ENCODE measurements at regions not wholly inside any gene's neighbourhood (a gene's known extent, or its start where the extent isn't known, plus 50 kb on each side); places are given as distances from the start of the nearest gene placed in this dataset.

- Mint-ChIP-seq H3K4me3 (no peak overlapping the region), H3K4me1 (no peaks in the 10 kb centered on the region), H3K9me3 (no peaks in the 10 kb centered on the region), H3K27ac (no peak overlapping the region), H3K27me3 (no peaks in the 10 kb centered on the region), H3K36me3 (ENCODE audit: low read depth) (no peaks in the 10 kb centered on the region)
- POLR2A ChIA-PET: no interaction called here
- CTCF ChIA-PET: no interaction called here
- no peak for DNase-seq
These were observed 58.9 kb downstream of the IRX1 start for GRCh38 chr5:3654515-3654914.

DNA sequence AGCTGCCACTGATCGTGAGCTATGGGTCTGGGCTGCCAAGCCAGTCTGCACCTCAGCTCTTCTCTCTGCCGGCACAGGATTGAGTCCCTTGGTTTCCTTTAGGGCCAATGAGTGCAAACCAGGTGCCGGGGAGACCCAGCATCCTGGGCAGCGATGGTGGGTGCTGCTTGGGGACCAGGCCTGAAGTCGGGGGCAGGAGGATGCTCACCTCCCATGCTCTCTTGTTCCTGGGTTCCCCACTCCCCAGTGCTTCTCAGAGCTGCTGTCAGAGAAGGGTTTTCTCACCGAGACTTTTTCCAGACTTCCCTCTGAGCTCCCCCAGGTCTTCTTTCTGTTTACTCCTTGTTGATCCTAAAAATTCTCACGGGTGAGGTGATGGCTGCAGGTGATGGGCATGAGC, 61.2 kb downstream of the IRX1 start:
- Mint-ChIP-seq H3K27ac (no peak overlapping the region), H3K4me3 (no peak overlapping the region), H3K4me1 (no peaks in the 10 kb centered on the region), H3K36me3 (ENCODE audit: low read depth) (no peaks in the 10 kb centered on the region), H3K9me3 (no peaks in the 10 kb centered on the region), H3K27me3 (no peaks in the 10 kb centered on the region)
- no peak for DNase-seq
- ChIA-PET CTCF (no interaction called here), POLR2A (no interaction called here)

- Mint-ChIP-seq H3K4me3 (no peak overlapping the region), H3K27me3 (no peaks in the 10 kb centered on the region), H3K4me1 (no peaks in the 10 kb centered on the region), H3K9me3 (no peaks in the 10 kb centered on the region), H3K27ac (no peak overlapping the region), H3K36me3 (ENCODE audit: low read depth) (no peaks in the 10 kb centered on the region)
- DNase-seq: no peak
- POLR2A ChIA-PET: no interaction called here
- CTCF ChIA-PET: no interaction called here
These were observed 61.9 kb downstream of the IRX1 start for GRCh38 chr5:3657364-3658022.

DNA sequence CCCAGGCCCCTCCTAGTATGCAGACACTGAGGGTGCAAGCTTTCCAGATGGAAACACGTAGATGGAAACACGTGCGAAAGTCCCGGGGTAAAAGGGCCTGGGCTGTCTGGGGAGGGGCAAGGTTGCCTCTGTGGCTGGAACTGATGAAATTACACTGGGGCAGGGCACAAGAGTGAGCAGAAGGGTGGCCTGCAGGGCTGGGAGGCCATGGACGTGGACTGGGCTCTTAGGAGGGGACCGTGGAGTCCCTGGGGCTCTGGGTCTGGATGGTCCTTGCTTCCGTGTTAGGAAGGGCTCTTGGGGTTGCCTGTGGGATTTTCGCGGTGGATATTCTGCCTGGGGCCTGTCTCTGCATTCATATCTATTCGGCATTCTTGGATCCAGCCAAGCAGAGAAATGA, 63.3 kb downstream of the IRX1 start:
- Mint-ChIP-seq H3K9me3 (no peaks in the 10 kb centered on the region), H3K4me3 (no peak overlapping the region), H3K36me3 (ENCODE audit: low read depth) (no peaks in the 10 kb centered on the region), H3K27me3 (no peaks in the 10 kb centered on the region), H3K27ac (no peak overlapping the region), H3K4me1 (no peaks in the 10 kb centered on the region)
- ChIA-PET CTCF (no interaction called here), POLR2A (no interaction called here)
- DNase-seq: no peak

GRCh38 chr5:3659907-3660306, 64.3 kb downstream of the IRX1 start:
- no peaks in the 10 kb centered on the region for H3K36me3 Mint-ChIP-seq (ENCODE audit: low read depth)
- H3K4me3 Mint-ChIP-seq: no peak overlapping the region
- ChIA-PET CTCF (no interaction called here), POLR2A (no interaction called here)
- no peaks in the 10 kb centered on the region for H3K9me3 Mint-ChIP-seq
- H3K4me1 Mint-ChIP-seq: no peaks in the 10 kb centered on the region
- H3K27ac Mint-ChIP-seq: no peak overlapping the region
- DNase-seq: no peak
- no peaks in the 10 kb centered on the region for H3K27me3 Mint-ChIP-seq

DNA sequence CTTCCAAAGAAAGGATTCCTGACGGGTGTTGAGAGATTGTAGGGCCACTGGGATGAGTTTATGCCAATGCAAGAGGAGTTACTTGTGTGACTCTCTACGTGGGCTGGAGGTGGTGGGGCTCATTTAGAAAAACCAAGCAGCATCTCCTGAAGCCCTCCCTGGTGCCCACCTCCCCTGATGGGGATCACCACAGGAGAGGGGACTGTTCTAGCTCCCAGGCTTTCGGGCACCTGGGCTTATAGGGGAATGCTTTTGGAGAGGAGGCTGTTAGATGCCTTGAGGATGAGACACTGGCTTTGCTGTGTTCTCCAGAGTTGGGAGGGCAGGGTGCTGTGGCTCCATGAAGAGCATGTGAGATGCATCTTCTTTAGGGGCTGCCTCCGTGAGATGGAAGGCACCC, 65.0 kb downstream of the IRX1 start:
- POLR2A ChIA-PET: no interaction called here

GRCh38 chr5:3661755-3662296, 66.2 kb downstream of the IRX1 start:
- POLR2A ChIA-PET: no interaction called here
- no peak overlapping the region for H3K27ac Mint-ChIP-seq
- no peak for DNase-seq
- H3K27me3 Mint-ChIP-seq: no peaks in the 10 kb centered on the region
- no peaks in the 10 kb centered on the region for H3K36me3 Mint-ChIP-seq (ENCODE audit: low read depth)
- H3K4me1 Mint-ChIP-seq: no peaks in the 10 kb centered on the region
- peaks cover 5% of the 10 kb centered on the region for H3K9me3 Mint-ChIP-seq
- CTCF ChIA-PET: no interaction called here
- H3K4me3 Mint-ChIP-seq: no peak overlapping the region

More for the DNA sequence above, 65.0 kb downstream of the IRX1 start:
- Mint-ChIP-seq H3K27ac (no peak overlapping the region), H3K9me3 (no peaks in the 10 kb centered on the region), H3K4me1 (no peaks in the 10 kb centered on the region), H3K4me3 (no peak overlapping the region), H3K27me3 (no peaks in the 10 kb centered on the region), H3K36me3 (ENCODE audit: low read depth) (no peaks in the 10 kb centered on the region)
- DNase-seq: no peak
- CTCF ChIA-PET: no interaction called here

DNA sequence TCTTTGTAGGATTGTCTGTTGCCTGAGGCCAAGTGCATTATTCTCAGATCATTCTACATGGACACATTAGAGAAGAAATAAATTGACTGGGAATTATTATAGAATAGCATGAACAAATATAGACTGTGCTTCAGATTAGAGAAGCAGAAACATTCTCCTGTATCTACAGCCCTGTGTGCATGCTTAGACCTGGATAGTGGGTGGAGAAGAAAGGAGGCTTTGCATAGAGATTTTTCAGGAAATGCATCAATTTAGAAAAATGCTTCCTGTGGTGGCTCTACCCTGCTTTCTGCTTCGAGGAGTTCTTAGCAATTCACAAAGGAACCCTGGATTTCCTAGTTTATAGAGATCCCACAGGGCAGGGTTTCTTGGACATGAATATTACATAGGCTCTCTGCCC, 66.7 kb downstream of the IRX1 start:
- CTCF ChIA-PET: no interaction called here
- peaks cover 5% of the 10 kb centered on the region for H3K9me3 Mint-ChIP-seq
- no peak overlapping the region for H3K4me3 Mint-ChIP-seq
- POLR2A ChIA-PET: no interaction called here
- no peaks in the 10 kb centered on the region for H3K27me3 Mint-ChIP-seq
- H3K27ac Mint-ChIP-seq: no peak overlapping the region
- no peak for DNase-seq
- H3K4me1 Mint-ChIP-seq: no peaks in the 10 kb centered on the region
- H3K36me3 Mint-ChIP-seq (ENCODE audit: low read depth): no peaks in the 10 kb centered on the region

- Mint-ChIP-seq H3K4me3 (no peak overlapping the region), H3K27ac (no peak overlapping the region), H3K4me1 (no peaks in the 10 kb centered on the region), H3K36me3 (ENCODE audit: low read depth) (no peaks in the 10 kb centered on the region), H3K27me3 (no peaks in the 10 kb centered on the region), H3K9me3 (peaks cover 5% of the 10 kb centered on the region)
- CTCF ChIA-PET: no interaction called here
- DNase-seq: no peak
- POLR2A ChIA-PET: no interaction called here
These were observed 75.7 kb downstream of the IRX1 start for GRCh38 chr5:3671337-3671736.

DNA sequence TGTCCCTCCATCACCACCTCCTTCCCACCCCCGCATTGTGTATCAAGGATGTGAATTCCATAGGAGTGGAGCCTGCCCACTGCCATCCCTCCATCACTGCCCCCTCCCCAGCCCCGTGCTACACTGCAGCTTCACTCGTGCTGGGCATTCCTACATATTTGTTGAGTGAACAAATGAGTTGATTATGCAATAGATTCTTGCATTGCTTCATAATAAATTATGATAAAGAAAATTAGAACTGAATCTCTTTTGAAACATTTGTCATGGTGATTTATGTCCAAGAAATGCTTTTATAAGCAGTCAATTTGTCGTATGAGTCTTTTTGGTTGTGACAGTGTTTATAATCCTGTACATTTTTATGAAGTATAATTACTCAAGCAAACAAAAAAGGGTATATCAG, 83.2 kb downstream of the IRX1 start:
- no peaks in the 10 kb centered on the region for H3K36me3 Mint-ChIP-seq (ENCODE audit: low read depth)
- H3K27me3 Mint-ChIP-seq: no peaks in the 10 kb centered on the region
- no peak overlapping the region for H3K4me3 Mint-ChIP-seq
- no peaks in the 10 kb centered on the region for H3K4me1 Mint-ChIP-seq
- H3K9me3 Mint-ChIP-seq: no peaks in the 10 kb centered on the region
- ChIA-PET POLR2A (no interaction called here), CTCF (no interaction called here)
- DNase-seq: no peak
- no peak overlapping the region for H3K27ac Mint-ChIP-seq

DNA sequence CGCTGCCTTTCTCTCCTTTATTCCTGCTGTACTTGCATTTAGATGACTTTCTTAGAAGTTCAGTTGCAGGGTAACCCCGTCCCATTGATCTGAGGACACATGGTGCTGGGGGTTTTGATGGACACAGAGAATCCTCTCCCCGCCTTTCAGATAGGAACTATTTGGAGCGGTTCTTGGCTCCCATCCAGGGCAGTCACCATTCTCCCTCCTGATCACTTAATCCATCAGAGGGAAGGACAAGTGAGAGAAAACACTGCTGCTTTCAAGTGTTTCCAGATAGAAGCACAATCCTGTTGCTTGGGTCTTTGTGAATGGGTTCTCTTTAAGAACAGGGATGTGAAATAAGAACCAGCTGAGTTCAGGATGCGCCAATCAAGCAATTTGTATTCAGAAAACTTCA, 85.2 kb downstream of the IRX1 start:
- H3K9me3 Mint-ChIP-seq: no peaks in the 10 kb centered on the region
- no peak overlapping the region for H3K4me3 Mint-ChIP-seq

GRCh38 chr5:3684118-3684517, 88.5 kb downstream of the IRX1 start:
- DNase-seq: no peak
- H3K4me3 Mint-ChIP-seq: no peak overlapping the region
- no peaks in the 10 kb centered on the region for H3K36me3 Mint-ChIP-seq (ENCODE audit: low read depth)
- H3K9me3 Mint-ChIP-seq: no peaks in the 10 kb centered on the region
- H3K4me1 Mint-ChIP-seq: no peaks in the 10 kb centered on the region
- H3K27ac Mint-ChIP-seq: no peak overlapping the region
- H3K27me3 Mint-ChIP-seq: no peaks in the 10 kb centered on the region
- CTCF ChIA-PET: no interaction called here
- POLR2A ChIA-PET: no interaction called here

More for the DNA sequence above, 85.2 kb downstream of the IRX1 start:
- Mint-ChIP-seq H3K36me3 (ENCODE audit: low read depth) (no peaks in the 10 kb centered on the region), H3K27ac (no peak overlapping the region), H3K4me1 (no peaks in the 10 kb centered on the region), H3K27me3 (no peaks in the 10 kb centered on the region)
- CTCF ChIA-PET: no interaction called here
- POLR2A ChIA-PET: no interaction called here
- DNase-seq: no peak

- Mint-ChIP-seq H3K36me3 (ENCODE audit: low read depth) (no peaks in the 10 kb centered on the region), H3K27me3 (no peaks in the 10 kb centered on the region), H3K4me3 (no peak overlapping the region), H3K27ac (no peak overlapping the region), H3K4me1 (no peaks in the 10 kb centered on the region), H3K9me3 (no peaks in the 10 kb centered on the region)
- ChIA-PET POLR2A (no interaction called here), CTCF (no interaction called here)
- no peak for DNase-seq
These were observed 89.2 kb downstream of the IRX1 start for GRCh38 chr5:3684771-3685354.

- CTCF ChIA-PET: no interaction called here
- Mint-ChIP-seq H3K4me1 (no peaks in the 10 kb centered on the region), H3K27me3 (no peaks in the 10 kb centered on the region), H3K4me3 (no peak overlapping the region), H3K27ac (no peak overlapping the region), H3K9me3 (no peaks in the 10 kb centered on the region), H3K36me3 (ENCODE audit: low read depth) (no peaks in the 10 kb centered on the region)
- no peak for DNase-seq
- POLR2A ChIA-PET: no interaction called here
These were observed 99.2 kb downstream of the IRX1 start for GRCh38 chr5:3694819-3695218.
